ENCODE measurements at regions not wholly inside any gene's neighbourhood (a gene's known extent, or its start where the extent isn't known, plus 50 kb on each side); places are given as distances from the start of the nearest gene placed in this dataset.

DNA sequence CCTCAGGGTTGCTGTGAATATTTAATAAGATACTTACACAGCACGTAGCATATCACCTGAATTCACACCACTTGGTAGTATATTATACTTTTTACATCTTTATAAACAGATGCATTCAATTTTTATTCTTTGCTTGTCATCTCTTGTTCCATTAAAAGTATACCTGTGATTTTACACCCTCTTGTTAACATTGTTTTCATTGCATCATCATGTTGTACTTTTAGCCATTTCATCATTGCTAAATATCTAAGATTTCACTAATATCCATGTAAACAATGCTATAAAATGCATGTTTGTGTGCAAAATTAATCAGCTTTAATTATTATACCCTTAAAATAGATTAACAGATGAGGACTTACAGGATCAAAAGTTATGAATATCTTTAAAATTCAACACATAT, 155.3 kb downstream of the MEX3B start:
- DNase-seq (ENCODE audit: low read depth, low spot score) (no peak), FAIRE-seq (no peak)
- Histone ChIP-seq H3K9ac (replicated peaks; ENCODE audit: extremely low read depth, insufficient read depth, low read length) (no peak overlapping the region), H3K79me2 (ENCODE audit: control insufficient read depth, insufficient read depth, low read length) (no peaks in the 10 kb centered on the region), H3K9me1 (replicated peaks; ENCODE audit: control insufficient read depth, extremely low read depth, insufficient read depth, low read length) (no peaks in the 10 kb centered on the region), H4K20me1 (replicated peaks; ENCODE audit: control insufficient read depth, extremely low read depth, insufficient read depth, low read length) (no peaks in the 10 kb centered on the region), H3K27ac (ENCODE audit: insufficient read depth, low read depth, low read length) (no peak overlapping the region), H3K4me2 (ENCODE audit: insufficient read depth, low read length) (no peak overlapping the region), H3K9me3 (replicated peaks; ENCODE audit: control insufficient read depth, insufficient read depth, low read length) (no peaks in the 10 kb centered on the region), H3K27me3 (ENCODE audit: control insufficient read depth in 2 of 2, insufficient read depth in 2 of 2, low read length in 2 of 2) (no peaks in the 10 kb centered on the region), H3K36me3 (ENCODE audit: control insufficient read depth in 2 of 2, extremely low read depth in 1 of 2, insufficient read depth in 2 of 2, low read length in 2 of 2) (no peaks in the 10 kb centered on the region), H3K4me3 (replicated peaks in 1 of 3; ENCODE audit: insufficient read depth in 1 of 3, low read depth in 1 of 3, low read length in 3 of 3) (no peak overlapping the region), H2AFZ (ENCODE audit: low read depth, low read length) (no peak overlapping the region), H3K4me1 (ENCODE audit: control insufficient read depth, extremely low read depth, insufficient read depth, low read length) (no peaks in the 10 kb centered on the region)
- dilution Hi-C loops (cut with MboI; ENCODE audit: extremely low pct_ligation_motif_present, low sequenced_read_pairs) (no loop called here), intact Hi-C loops (cut with micrococcal nuclease) (no loop called here)
- CTCF ChIA-PET, result no interaction called here
- BruUV-seq (replicated peaks), result no TSS peak
- TF ChIP-seq JUN (IDR thresholded peaks at IDR 0.05; ENCODE audit: borderline replicate concordance, insufficient read depth, insufficient read length, low read depth) (no peak), POLR2A (IDR thresholded peaks at IDR 0.05; ENCODE audit: low read depth, low read length) (no peak), FOS (IDR thresholded peaks at IDR 0.05; ENCODE audit: borderline replicate concordance, insufficient read depth, low read length) (no peak), MYC (IDR thresholded peaks at IDR 0.05; ENCODE audit: low read depth, low read length) (no peak), GATA2 (IDR thresholded peaks at IDR 0.05; ENCODE audit: insufficient read depth, insufficient read length, low read depth, low read length) (no peak), EZH2 (IDR thresholded peaks at IDR 0.05; ENCODE audit: borderline replicate concordance, low read depth, low read length, severe bottlenecking) (no peak), POLR2AphosphoS5 (IDR thresholded peaks at IDR 0.05; ENCODE audit: insufficient read depth, low read depth, low read length) (no peak)
- TF ChIP-seq, protein P1, sequence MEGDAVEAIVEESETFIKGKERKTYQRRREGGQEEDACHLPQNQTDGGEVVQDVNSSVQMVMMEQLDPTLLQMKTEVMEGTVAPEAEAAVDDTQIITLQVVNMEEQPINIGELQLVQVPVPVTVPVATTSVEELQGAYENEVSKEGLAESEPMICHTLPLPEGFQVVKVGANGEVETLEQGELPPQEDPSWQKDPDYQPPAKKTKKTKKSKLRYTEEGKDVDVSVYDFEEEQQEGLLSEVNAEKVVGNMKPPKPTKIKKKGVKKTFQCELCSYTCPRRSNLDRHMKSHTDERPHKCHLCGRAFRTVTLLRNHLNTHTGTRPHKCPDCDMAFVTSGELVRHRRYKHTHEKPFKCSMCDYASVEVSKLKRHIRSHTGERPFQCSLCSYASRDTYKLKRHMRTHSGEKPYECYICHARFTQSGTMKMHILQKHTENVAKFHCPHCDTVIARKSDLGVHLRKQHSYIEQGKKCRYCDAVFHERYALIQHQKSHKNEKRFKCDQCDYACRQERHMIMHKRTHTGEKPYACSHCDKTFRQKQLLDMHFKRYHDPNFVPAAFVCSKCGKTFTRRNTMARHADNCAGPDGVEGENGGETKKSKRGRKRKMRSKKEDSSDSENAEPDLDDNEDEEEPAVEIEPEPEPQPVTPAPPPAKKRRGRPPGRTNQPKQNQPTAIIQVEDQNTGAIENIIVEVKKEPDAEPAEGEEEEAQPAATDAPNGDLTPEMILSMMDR (IDR thresholded peaks at IDR 0.05; ENCODE audit: extremely low read depth in 1 of 2, insufficient read depth in 1 of 2, low read depth in 1 of 2, low read length in 2 of 2), result no peak
- TF ChIP-seq, protein P2, sequence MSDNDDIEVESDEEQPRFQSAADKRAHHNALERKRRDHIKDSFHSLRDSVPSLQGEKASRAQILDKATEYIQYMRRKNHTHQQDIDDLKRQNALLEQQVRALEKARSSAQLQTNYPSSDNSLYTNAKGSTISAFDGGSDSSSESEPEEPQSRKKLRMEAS (IDR thresholded peaks at IDR 0.05; ENCODE audit: insufficient read depth, insufficient read length), result no peak
- POLR2A ChIA-PET, result no interaction called here
